DMS153 treated with DMSO at 0.1 percent for 48 hours (cell line): ENCODE measurements at regions not wholly inside any gene's neighbourhood (a gene's known extent, or its start where the extent isn't known, plus 50 kb on each side); places are given as distances from the start of the nearest gene placed in this dataset.

Experiments used
- DNase-seq: peaks from one replicate; lab custom pipeline; 2025; ENCODE audit not compliant: unreplicated experiment; lab: John Stamatoyannopoulos, UW

- DNase-seq = peak; percentile 53
These were observed 64.0 kb upstream of the CHRM3 start for GRCh38 chr1:239322369-239322768.

- no peak for DNase-seq
These were observed 64.5 kb upstream of the CHRM3 start for GRCh38 chr1:239321877-239322276.

DNA sequence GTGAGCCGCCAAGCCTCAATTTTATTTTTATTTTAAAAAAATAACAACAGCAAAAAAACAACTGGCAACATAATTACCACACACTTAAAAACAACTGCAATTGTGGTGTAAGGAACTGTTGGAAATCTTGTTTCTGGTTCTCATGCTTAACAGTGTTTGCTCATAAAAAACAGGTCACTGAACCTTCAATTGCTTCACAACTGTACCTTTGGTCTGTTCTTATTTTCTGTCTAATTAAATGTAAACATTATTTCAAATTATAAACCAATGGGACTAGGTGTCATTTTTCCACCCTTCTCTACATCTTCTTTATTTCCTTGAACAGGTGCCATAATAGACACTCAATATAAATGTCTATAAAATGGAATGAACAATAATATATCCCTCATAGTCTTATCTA is 68.4 kb upstream of the CHRM3 start:
- DNase-seq = no peak

DNA sequence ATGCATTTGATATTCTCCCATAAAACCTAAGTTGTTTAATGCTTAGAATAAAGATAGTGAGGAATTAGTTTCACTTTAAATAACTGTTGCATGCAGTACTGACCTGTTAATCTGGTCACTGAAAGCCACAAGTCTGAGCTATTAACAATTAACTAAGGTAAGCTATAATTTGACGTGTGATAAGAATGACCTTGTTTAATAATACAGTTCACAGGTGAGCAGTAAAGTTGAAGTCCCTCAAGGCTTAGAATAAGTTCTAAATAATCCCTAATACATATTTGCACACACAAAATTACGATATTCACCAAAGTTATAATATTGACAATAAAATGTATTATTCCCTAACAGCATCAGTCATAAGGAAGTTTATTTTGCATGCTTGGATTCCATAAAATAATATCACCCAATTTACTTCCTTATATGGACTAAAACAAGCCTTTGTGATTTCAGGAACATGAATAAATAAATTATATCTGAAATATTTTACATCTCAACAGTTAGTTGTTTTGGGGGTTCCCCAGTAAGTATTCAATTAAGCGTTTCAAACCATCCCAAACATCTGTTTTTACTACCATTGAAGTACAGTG is 70.6 kb upstream of the CHRM3 start:
- DNase-seq = no peak

GRCh38 chr1:239311331-239311730 is 75.0 kb upstream of the CHRM3 start:
- no peak for DNase-seq

- DNase-seq = no peak
These were observed 77.6 kb upstream of the CHRM3 start for GRCh38 chr1:239308701-239309333.

GRCh38 chr1:239307886-239308285 is 78.5 kb upstream of the CHRM3 start:
- DNase-seq = no peak

GRCh38 chr1:239306426-239306825 is 79.9 kb upstream of the CHRM3 start:
- no peak for DNase-seq

GRCh38 chr1:239303289-239303688 is 83.1 kb upstream of the CHRM3 start:
- no peak for DNase-seq

DNA sequence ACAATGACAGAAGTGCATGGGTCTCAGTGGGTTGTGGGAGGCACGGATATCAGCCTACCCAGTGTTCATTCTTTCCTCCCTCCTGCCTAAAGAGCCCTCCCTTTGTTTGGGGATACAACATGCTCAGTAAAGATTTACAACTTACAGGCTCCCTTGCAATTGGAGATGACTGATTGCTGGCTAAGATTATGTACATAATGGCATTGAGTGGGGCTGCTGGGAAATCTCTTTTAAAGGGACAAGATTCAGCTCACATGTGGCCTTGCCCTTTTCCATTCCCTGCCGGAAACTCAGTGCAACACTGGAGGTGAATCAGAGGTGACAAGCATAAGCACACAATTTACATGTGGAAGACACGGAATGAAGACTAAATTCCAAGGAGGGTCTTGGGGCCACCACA is 83.7 kb upstream of the CHRM3 start:
- DNase-seq = no peak

DNA sequence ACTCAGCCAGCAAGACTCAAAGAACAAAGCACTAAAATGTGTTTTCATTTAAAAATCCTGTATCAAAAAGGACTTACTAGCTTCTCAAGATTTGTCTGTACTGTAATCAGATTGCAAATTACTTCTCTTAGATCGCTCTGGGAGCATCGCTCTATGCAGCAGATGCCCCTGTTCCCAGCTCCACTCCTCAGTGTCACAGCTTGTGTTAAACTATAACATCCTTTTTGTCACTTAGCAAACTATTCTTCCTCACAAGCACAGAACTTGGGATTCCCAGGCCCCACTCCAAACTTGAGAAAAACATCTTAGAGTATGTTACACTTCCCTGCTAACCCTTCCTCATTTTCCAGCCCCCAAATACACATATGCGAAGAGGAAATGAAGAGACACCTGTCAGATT is 85.1 kb upstream of the CHRM3 start:
- no peak for DNase-seq

- no peak for DNase-seq
These were observed 88.5 kb upstream of the CHRM3 start for GRCh38 chr1:239297910-239298309.

DNA sequence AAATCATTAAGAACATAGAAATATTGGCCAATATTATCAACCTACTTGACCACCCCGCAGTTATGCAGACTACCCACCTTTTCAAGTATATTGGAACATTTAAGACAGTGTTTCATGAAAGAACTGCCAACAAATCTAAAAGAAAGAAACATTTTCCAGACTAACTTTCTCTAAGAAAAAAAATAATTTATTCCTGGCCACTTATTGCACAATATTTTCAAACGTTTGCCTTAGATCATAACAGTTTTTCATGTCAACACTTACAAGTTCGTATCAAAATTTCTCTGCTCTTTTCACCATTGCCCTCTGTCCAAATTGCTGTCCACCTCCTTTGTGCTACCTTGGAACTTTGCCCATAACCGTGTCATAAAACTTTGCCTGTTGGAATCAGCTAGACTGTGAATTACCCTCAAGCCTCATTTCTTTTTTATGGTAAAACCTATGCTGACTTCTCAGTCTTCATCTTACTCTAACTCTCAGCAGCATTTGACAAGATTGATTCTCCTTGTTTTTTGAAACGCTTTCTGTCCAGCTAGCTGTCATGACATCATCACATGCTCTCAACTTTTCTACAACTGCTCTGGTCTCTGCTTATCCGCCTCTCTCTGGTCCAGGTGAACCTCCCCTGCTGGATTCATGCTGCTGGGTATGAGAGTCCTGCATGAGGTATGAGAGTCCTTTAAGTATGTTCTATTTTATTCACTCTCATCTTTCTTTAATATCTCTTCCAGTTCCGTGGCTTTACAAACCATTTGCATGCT is 92.8 kb upstream of the CHRM3 start:
- no peak for DNase-seq

DNA sequence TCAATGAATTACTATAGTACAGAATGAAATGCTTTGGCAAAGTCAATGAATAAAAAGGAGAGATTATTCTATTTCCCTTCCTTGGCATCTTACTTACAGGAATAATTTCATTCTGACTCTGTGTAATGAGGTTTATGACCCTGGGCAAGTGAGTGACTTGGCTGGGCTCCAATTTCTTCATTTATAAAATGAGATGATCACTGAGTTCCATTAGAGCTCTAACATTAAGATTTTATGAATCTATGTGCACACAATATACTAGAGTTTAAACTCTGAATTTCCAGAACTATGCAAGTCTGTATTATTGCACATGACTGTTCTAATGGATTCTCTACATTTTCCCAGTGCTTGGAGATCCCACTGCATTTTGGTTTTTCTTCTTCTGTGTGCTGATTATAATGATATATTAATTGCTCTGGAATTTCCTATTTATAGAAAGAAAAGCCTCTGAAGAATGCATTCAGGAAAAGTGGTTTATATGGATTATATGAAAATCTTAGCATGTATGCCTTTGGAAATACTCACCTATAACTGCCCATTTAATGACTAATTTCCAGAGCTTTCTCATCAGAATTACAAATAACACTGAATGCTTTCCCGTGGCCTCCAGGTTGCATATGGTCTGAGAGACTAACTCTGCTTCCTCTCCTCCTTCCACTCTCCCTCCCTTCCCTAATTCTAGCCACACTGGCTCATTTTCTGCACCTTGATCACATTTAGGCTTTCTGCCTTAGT is 97.4 kb upstream of the CHRM3 start:
- no peak for DNase-seq

DNA sequence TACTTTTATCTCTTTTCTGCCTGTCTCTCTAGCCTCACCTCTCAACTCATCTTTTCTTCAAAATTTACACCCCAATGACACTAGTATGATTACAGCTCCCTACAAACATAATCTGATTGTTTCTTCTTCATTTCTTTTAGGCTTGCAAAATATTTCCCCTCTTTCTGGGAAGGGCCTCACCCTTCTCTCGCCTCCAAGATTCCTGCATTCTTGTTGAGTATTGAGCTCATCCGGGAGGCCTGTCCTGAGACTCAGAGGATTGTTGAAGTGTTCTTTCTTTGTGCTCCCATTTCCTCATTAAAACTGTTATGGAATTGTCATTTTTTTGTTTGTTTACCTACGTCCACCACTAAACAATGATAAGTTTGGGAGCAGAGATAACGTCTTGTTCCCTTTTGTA is 99.1 kb upstream of the CHRM3 start:
- no peak for DNase-seq

- DNase-seq = no peak
These were observed 103.2 kb upstream of the CHRM3 start for GRCh38 chr1:239283216-239283615.

GRCh38 chr1:239282411-239282810 is 104.0 kb upstream of the CHRM3 start:
- DNase-seq = no peak

DNA sequence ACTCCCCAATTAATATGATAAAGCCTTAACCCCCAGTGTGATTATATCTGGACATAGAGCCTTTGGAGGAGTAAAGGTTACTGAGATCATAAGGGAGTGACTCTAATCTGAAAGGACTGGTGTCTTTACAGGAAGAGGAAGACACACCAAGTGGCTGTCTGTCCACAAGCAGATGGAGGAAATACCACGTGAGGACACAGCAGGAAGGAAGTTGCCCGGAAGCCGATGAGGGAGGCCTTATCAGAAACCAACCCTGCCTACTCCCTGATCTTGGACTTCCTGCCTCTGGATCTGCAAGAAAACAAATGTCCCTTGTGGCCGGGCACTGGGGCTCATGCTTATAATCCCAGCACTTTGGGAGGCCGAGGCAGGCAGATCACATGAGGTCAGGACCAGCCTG is 110.3 kb upstream of the CHRM3 start:
- no peak for DNase-seq

DNA sequence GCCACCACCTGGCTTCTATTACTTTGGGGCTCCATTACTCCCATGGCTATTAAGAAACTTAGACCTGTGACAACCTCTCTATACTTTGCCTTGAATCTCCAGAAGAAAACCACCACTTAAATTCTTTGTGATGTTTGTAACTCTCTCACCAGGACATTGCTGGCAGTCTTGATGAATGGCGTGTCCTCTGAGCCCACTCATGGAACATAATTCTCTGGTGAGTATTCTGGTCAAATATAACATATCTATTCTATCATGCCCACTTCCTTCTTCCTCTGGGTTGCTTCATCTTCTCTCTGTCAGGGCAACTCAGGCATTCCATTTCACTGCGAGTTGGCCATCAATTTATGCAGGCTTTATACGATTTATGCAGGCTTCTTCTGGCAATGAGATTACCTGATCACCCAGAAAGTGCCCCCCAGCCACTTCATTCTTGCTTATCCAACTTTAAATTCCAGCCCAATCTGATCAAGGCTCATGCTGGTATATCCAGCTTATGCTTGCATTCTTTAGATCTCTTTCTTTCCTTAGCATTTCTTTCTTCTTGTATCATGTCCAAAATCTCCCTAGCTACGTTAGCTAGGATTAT is 112.0 kb upstream of the CHRM3 start:
- no peak for DNase-seq

GRCh38 chr1:239270509-239270908 is 115.9 kb upstream of the CHRM3 start:
- no peak for DNase-seq

GRCh38 chr1:239269706-239270105 is 116.7 kb upstream of the CHRM3 start:
- no peak for DNase-seq
